GM21360 (cell line): ENCODE measurements at regions not wholly inside any gene's neighbourhood (a gene's known extent, or its start where the extent isn't known, plus 50 kb on each side); places are given as distances from the start of the nearest gene placed in this dataset.
"Not testable (repeated sequence)": the region's sequence is repeated elsewhere in the genome, so short reads cannot be mapped to it uniquely, and the experiment has no call there.

Experiments used
- ATAC-seq: cut with Tn5 transposase; IDR thresholded peaks from one replicate; pipeline ENCODE4 v1.9.1; 2021; ENCODE audit warnings: mild to moderate bottlenecking, moderate library complexity; ENCODE audit not compliant: unreplicated experiment

DNA sequence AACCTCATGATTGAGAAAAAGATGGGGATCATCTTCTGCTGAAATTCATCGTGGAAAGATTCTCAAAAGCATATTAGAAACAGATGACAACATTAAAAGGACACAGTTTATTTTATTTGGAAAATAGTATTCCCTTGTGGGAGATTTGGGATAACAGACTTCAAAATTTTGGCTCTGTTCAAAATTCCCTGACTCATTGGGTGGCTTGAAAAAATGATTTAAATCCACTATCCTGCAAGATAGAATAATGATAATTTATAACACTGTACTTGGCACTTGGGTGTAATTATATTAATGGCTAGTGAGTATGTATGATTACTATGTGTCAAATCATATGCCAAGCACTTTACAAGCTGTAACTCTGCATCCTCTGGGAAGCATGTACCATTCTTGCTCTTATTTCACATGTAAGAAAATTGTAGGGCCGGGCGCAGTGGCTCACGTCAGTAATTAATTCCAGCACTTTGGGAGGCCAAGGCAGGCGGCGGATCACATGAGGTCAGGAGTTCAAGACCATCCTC lies 128.8 kb downstream of the LMNTD1 start:
- no peak for ATAC-seq

DNA sequence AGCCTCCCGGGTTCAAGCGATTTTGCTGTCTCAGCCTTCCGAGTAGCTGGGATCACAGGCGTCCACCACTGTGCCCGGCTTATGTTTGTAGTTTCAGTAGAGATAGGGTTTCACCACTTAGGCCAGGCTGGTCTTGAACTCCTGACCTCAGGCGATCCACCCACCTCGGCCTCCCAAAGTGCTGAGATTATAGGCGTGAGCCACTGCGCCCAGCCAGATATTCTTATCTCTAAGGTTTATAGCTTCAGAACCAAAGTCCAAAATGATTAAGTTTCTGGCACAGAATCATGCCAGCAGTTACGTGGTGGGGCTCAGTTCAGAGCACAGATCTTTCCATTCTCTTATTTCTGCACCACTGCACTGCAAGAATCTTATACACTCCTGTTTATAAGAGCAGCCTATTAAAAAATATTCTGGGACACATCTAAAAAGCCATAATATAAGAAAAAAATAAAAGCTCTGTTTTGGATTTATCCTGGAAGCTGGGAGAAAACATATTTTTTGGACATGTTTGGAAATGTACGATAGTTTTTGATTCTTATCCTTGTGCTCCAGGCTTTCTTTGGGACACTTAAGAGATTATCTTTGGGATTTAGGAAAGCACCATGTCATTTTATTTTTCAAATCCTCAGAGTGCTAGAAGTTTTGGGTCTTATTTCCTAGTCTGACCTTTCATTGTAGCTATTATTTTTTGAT lies 129.6 kb downstream of the LMNTD1 start:
- ATAC-seq, result no peak

DNA sequence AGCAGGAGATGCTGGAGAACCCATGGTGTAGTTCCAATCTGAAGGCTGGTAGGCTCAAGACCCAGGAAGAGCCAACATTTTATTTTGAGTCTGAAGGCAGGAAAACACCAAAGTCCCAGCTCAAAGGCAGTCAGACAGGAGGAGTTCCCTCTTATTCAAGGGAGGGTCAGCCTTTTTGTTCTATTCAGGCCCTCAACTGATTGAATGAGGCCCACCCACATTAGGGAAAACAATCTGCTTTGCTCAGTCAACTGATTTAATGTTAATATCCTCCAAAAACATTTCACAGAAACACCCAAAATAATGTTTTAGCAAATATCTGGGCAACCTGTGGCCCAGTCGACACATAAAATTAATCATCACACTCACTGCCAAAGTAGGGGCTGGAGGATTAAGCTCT lies 130.8 kb downstream of the LMNTD1 start:
- no peak for ATAC-seq

DNA sequence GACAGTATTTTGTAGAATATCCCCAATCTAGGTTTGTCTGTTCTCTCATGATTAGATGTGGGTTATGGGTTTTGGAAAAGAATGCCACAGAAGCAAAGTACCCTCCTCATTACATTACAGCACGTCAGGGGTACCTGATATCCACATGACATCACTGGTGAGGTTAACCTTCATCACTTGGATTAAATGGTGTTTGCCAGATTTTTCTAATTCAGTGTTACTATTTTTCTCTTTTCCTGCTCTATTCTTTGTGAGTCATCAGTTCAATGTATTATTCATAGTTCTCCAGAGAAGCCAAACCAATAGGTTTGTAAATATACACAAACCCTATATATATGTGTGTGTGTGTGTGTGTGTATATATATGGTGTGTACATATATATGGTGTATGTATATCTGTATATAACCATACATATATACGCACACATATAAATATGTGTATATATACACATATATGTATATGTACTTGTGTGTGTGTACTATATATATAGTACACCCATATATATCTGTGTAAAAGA lies 131.4 kb downstream of the LMNTD1 start:
- no peak for ATAC-seq

DNA sequence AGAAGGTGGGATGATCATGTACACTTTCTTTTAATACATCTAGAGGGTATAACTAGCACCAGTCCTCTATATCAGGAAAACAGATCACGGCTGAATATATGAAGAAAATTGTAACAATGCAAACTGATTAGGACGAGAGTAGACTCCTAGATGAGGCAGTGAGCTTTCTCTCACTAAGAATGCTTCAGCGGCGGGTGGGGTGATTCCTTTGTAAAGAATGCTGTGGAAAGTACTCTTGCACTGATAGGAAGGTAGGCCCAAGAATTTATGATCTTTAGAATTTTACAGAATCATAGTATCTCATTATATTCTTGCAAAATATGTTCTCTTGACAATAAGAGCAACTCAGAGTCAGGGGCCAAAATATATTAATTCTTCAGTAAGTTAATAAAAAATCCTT lies 133.0 kb downstream of the LMNTD1 start:
- no peak for ATAC-seq

DNA sequence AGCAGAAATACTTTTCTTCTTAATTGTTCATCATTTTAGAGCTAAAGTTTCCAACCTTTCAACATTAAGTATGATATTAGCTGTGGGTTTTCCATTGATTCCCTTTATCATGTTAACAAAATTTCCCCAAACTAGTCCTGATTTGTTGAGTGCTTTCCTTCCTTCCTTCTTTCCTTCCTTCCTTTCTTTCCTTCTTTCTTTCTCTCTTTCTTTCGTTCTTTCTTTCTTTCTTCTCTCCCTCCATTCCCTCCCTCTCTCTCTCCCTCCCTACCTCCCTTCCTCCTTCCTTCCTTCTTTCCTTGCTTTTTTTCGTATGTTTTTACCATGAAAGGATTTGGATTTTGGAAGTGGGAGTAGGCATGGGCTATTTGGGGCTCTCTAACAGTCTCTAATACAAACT lies 133.5 kb downstream of the LMNTD1 start:
- ATAC-seq, result no peak

DNA sequence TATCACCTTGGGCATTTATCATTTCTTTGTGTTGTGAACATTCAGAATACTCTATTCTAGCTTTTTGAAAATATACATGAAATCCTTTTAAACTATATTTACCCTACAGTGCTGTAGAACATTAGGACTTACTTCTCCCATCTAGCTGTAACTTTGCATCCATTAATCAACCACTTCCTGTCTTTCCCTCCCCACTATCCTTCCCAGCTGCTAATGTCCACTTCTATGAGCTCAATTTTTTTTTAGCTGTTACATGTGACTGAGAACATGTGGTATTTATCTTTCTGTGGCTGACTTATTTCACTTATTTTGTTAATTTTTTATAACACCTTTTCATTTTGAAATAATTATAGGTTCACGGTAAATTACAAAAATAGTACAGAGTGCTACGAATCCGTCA lies 136.0 kb downstream of the LMNTD1 start:
- ATAC-seq, result no peak

DNA sequence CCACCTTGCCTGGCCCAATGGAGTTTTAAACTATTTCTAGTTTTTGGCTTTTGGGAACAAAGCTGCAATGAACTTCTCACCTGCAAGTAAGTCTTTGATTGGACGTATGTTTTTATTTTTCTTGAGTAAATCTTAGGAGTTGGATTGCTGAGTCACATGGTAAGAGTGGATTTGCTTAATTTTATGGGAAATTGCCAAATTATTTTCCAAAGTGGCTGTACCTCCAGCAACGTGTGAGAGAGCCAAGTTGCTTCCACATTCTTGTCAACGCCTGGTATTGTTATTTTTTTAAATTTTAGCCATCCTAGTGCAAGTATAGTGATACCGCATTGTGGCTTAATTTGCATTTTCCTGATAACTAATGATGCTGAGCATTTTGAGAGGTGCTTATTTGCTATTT lies 136.6 kb downstream of the LMNTD1 start:
- ATAC-seq, result no peak

DNA sequence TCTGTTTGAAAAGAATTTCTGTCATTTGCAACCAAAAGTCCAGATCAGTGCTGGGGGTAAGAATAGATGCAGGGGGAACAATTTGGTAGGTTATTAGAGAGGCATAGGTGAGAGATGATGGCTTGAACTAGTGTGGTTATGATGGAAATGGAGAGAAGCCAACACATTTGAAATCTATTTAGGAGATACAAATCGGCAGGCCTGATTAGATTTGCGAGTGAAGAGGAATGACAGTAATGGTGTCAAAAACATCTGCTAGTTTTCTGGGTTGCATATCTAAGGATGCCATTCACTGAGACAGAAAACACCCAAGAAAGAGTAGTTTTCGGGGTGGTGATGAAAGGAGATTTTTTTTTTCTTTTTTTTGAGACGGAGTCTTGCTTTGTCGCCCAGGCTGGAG lies 138.1 kb downstream of the LMNTD1 start:
- ATAC-seq, result no peak

DNA sequence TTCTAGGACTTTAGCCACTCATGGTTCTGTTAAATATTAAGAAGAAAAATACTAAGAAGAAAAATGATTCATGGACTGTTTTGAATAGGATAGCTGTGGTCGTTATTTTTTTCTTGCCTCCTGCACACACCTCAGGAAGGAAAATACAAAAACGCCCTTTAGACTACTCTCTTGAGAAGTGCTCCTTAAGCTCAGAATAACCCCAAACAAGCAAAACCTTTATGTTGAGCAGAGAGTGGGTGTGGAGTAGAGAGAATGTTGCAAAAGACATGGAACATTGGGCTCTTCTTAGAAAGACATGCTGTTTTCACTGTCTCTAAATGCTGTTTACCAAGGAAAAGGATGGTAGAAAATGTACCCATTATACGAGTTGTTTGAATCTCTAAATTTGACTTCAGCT lies 140.3 kb downstream of the LMNTD1 start:
- no peak for ATAC-seq

DNA sequence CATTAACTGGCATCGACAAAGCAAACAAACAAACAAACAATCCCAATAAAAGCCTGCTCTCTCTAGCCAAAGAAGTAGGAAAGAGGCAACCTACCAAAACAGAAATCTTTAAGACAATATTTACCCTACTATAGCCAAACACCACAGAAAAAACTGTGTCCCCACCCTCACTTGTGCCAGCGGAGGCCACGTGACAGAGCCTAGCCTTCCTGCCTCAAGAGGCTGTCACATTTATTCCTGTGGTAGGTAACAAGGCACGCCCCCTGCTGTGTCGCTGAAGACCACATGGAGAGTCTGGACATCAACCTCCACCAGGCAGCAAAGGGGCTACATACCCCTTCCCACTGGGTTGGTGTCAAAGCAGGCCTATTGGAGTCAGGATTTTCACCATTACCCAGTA lies 148.1 kb downstream of the LMNTD1 start:
- ATAC-seq, result no peak

DNA sequence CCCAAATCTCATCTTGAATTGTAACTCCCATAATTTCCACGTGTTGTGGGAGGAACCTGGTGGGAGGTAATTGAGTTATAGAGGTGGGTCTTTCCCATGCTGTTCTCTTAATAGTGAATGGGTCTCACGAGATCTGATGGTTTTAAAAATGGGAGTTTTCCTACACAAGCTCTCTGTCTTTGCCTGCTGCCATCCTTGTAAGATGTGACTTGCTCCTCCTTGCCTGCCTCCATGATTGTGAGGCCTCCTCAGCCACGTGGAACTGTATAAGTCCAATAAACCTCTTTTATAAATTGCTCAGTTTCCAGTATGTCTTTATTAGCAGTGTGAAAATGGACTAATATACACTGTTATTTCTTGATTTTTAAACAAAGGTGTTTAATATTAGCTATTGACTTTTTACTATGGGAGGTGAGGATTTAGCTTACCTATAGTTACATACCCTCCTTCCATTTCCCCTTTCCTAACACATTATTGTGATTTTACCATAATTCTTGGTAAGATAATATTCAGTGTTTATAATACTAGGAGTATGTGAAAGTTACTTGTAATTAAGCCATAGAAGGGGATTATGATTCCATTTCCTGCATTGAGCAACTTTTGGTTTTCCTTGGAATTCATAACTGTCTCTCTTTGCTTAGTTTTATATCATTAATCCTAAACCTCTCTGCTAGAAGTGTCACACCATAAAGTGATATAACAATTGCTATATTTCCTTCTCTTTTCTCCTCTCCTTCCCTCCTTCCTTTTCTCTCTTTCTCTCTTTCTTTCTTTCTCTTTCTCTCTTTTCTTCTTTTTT lies 151.0 kb upstream of the KRAS start:
- no peak for ATAC-seq

DNA sequence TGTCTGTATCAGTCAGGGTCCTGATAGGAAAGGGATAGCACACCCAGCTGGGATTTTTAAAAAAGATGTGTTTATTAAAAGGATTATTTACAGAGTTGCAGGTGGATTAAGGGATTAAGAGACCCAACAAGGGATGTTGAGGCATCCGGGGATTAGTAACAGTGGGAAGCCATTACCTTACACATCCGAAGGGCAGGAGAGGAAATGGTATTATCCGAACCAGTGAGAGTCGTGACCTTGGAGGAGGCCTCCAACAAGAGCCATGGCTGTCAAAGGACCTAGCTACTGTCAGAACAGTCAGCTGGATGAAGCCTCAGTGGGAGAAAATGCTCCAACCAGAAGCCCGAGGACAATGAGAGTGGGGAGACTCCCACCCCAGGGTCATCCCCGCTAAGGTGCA lies 146.3 kb upstream of the KRAS start:
- ATAC-seq, result no peak

DNA sequence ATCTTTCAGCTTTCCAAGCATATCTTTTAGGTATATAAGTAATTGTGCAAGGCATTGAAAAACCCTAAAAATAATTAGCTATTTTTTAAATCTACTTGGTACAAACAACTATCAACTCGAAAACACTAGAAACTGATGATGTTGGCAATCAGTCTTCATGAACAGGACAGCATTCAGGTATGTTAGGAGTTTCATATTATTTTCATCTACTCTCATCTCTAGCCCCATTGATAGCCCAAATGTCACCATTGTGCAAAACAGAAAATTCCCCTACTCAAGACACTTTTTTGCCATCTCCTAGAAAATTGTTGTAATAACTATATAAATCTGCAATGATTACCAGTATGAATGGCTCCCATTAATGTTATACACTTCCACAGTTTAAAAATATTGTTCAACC lies 144.5 kb upstream of the KRAS start:
- ATAC-seq, result no peak

DNA sequence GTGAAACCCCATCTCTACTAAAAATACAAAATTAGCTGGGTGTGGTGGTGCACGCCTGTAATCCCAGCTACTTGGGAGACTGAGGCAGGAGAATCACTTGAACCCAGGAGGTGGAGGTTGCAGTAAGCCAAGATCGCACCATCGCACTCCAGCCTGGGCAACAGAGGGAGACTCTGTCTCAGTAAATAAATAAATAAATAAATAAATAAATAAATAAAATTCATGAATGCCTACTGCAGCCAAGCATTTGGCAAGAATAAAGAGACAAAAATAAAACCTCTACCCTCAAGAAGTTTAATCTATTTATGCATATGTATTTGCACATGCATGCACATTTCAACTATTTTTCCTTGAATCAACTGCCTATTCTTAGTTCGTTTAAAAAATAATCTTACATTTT lies 144.0 kb upstream of the KRAS start:
- not testable (repeated sequence) for ATAC-seq

DNA sequence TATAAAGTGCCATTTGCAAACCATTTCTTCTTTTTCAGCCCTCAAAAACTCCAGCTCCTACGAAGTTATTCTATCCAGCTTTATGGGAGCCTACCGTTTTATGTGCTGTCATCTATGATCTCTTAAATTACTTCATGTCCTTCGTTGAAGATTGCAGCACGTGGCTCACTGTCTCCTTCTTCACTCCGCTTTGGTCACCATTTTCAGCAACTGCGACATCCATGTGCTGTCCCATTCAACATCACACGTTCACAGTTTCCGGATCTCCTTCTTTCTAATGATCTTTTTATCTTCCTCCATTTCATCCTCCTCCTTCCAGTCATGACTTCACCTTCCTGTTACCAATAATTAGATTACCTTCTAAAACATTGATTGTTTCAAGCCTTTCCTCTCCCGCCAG lies 143.3 kb upstream of the KRAS start:
- no peak for ATAC-seq

DNA sequence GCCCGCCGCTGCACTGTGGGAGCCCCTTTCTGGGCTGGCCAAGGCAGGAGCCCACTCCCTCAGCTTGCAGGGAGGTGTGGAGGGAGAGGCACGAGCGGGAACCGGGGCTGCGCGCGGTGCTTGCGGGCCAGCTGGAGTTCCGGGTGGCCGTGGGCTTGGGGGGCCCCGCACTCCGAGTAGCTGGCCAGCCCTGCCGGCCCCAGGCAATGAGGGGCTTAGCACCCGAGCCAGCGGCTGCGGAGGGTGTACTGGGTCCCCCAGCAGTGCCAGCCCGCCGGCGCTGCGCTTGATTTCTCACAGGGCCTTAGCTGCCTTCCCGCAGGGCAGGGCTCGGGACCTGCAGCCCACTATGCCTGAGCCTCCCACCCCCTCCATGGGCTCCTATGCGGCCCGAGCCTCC lies 140.6 kb upstream of the KRAS start:
- ATAC-seq, result not testable (repeated sequence)

DNA sequence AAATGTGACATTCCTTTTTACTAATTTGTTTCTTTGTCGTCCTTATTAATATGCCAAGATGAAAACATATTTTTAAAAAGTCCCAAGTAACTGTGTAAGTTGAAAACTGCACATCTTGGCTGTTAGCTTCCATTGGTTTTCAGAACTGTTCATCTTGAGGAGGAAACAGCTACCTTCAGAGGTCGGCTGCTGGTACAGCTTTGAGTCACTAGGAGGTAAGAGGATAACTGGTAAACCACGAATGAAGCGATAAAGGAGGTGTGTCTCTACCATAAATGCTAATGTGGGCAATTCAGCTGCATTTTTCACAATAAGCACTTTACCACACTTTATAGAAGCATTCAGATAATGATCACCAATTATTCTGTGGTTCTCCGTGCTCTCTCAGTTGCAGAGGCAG lies 137.5 kb upstream of the KRAS start:
- no peak for ATAC-seq

DNA sequence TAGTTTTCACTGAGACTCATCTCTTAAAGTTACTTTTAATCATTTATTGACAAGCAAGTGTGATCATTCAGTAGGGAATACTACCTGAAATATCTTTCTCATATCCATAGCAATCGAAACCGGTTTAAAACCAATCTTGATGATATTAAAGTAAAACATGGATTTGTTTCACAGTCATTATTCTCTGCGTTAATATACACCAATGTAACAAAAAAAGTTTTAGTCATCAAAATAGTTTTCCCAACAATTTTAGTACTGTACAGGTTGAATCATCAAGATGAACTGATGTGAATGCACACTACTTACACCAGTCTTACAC lies 137.0 kb upstream of the KRAS start:
- no peak for ATAC-seq

DNA sequence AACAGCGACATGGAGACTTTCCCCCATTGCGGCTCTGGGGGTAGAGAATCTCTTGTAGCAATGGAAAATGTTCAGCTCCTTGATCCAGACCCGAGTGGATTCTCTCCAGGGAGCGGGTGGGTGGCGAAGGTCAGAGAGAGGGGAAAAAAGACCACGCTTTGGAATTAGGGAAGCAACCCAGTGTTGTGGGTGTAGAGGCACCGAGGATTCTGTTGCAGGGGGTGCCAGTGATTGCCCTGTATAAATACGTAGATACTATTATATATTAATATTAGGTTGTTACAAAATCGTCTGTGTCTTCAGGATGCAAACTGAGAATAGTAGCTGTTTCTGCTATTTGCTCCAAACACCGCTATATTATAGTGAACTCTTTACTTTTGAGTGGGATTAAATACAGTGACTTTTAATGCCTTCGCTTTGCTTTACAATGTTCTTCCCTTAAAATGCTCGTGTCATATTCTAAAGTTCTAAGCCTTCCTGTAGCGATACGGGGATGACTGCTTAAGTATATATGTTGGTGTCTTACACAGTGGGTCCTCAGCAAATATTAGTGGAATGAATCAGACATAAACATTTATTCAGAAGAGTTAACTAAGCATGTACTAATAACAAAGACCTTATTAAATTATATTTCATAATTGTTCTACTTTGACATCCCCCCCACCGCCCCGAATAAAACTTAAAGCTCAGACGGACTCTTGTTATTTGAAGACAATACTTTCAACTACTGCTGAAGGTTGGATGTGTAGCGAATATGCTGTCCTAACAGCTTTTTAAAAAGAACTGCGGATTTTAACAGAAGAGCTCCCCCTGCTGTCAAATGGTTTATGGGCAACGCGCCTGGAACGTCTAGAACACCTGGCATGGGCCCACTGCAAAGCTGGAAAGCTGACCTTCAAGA lies 136.4 kb upstream of the KRAS start:
- no peak for ATAC-seq

DNA sequence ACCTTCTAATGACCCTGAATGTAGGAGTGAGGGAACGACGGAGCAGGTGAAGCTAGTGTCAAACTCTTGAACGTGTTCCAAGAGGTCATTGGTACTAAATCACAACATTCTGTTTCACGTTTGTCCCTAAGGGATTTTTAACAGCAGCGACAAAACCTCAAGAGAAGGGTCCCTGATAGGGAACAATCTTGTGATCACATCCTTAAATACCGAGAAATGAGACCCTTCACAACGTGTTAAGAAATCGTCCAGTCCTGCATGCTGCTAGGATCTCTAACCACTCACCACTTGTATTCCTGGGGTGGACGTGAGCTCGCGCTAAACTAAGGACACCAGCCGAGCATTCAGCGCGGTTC lies 134.1 kb upstream of the KRAS start:
- ATAC-seq, result no peak
